Activated effector memory CD4-positive, alpha-beta T cell treated with anti-CD3 and anti-CD28 coated beads, Interleukin-2, amount 50 U/mL, for 16 hours (primary cell): ENCODE measurements at regions not wholly inside any gene's neighbourhood (a gene's known extent, or its start where the extent isn't known, plus 50 kb on each side); places are given as distances from the start of the nearest gene placed in this dataset.

Source experiments
- DNase-seq: peaks from one replicate; pipeline ENCODE4 v3.0.0-alpha.2; 2020

GRCh38 chr12:91377436-91377835 is 194.8 kb upstream of the DCN start:
- no peak for DNase-seq

GRCh38 chr12:91373086-91373485 is 190.5 kb upstream of the DCN start:
- DNase-seq: no peak

- no peak for DNase-seq
Observed at GRCh38 chr12:91370086-91370868, 187.7 kb upstream of the DCN start.

- DNase-seq: no peak
Observed at GRCh38 chr12:91368613-91369012, 186.0 kb upstream of the DCN start.

- no peak for DNase-seq
Observed at GRCh38 chr12:91367234-91367849, 184.7 kb upstream of the DCN start.

GRCh38 chr12:91364471-91365184 is 182.0 kb upstream of the DCN start:
- DNase-seq: no peak

- DNase-seq: no peak
Observed at GRCh38 chr12:91361864-91362263, 179.2 kb upstream of the DCN start.

GRCh38 chr12:91357381-91357780 is 174.8 kb upstream of the DCN start:
- DNase-seq: no peak

GRCh38 chr12:91356405-91356804 is 173.8 kb upstream of the DCN start:
- no peak for DNase-seq

- peak; percentile 73 for DNase-seq
Observed at GRCh38 chr12:91355150-91356006, 172.8 kb upstream of the DCN start.

- DNase-seq: no peak
Observed at GRCh38 chr12:91353266-91353665, 170.6 kb upstream of the DCN start.

GRCh38 chr12:91349476-91349875 is 166.9 kb upstream of the DCN start:
- no peak for DNase-seq

GRCh38 chr12:91347481-91348214 is 165.0 kb upstream of the DCN start:
- no peak for DNase-seq

- DNase-seq: no peak
Observed at GRCh38 chr12:91346827-91347226, 164.2 kb upstream of the DCN start.

- no peak for DNase-seq
Observed at GRCh38 chr12:91344408-91344807, 161.8 kb upstream of the DCN start.

- no peak for DNase-seq
Observed at GRCh38 chr12:91343010-91343409, 160.4 kb upstream of the DCN start.

- no peak for DNase-seq
Observed at GRCh38 chr12:91339106-91339505, 156.5 kb upstream of the DCN start.

- DNase-seq: no peak
Observed at GRCh38 chr12:91335699-91336098, 153.1 kb upstream of the DCN start.

GRCh38 chr12:91333966-91334365 is 151.3 kb upstream of the DCN start:
- DNase-seq: no peak

GRCh38 chr12:91332302-91332701 is 149.7 kb upstream of the DCN start:
- DNase-seq: no peak

- no peak for DNase-seq
Observed at GRCh38 chr12:91331371-91331770, 148.8 kb upstream of the DCN start.

- no peak for DNase-seq
Observed at GRCh38 chr12:91328451-91328850, 145.8 kb upstream of the DCN start.
